ENCODE measurements at regions not wholly inside any gene's neighbourhood (a gene's known extent, or its start where the extent isn't known, plus 50 kb on each side); places are given as distances from the start of the nearest gene placed in this dataset.
"Not testable (repeated sequence)": the region's sequence is repeated elsewhere in the genome, so short reads cannot be mapped to it uniquely, and the experiment has no call there.

- H3K4me3 ChIP-seq, result no peak overlapping the region
- H3K4me1 ChIP-seq, result no peaks in the 10 kb centered on the region
- intact Hi-C loops (cut with DNase I), result no loop called here
- no peaks in the 10 kb centered on the region for H3K9me3 ChIP-seq
- no peak for TF ChIP-seq CTCF (IDR thresholded peaks at IDR 0.05)
- H3K36me3 ChIP-seq (ENCODE audit: insufficient read depth in 1 of 2, low read depth in 1 of 2), result no peaks in the 10 kb centered on the region
- no peaks in the 10 kb centered on the region for H3K27me3 ChIP-seq (ENCODE audit: insufficient read depth in 3 of 3, low read length in 2 of 3)
- no peak overlapping the region for H3K27ac ChIP-seq
- no peak for DNase-seq
- no peak for ATAC-seq
Measured at GRCh38 chr9:80775971-80776370, 913.4 kb downstream of the TLE1 start.

- intact Hi-C loops (cut with DNase I), result no loop called here
- no peaks in the 10 kb centered on the region for H3K9me3 ChIP-seq
- H3K36me3 ChIP-seq (ENCODE audit: insufficient read depth in 1 of 2, low read depth in 1 of 2), result no peaks in the 10 kb centered on the region
- H3K4me1 ChIP-seq, result no peaks in the 10 kb centered on the region
- no peaks in the 10 kb centered on the region for H3K27me3 ChIP-seq (ENCODE audit: insufficient read depth in 3 of 3, low read length in 2 of 3)
- 95 to 99% (median 97%) methylated on average over 2 of the region's 2 CpGs for WGBS, 3 donors
- no peak overlapping the region for H3K27ac ChIP-seq
- DNase-seq (no peak), ATAC-seq (no peak)
- H3K4me3 ChIP-seq, result no peak overlapping the region
- no peak for TF ChIP-seq CTCF (IDR thresholded peaks at IDR 0.05)
Measured at GRCh38 chr9:80775530-80775929, 913.8 kb downstream of the TLE1 start.

- no peaks in the 10 kb centered on the region for H3K27me3 ChIP-seq (ENCODE audit: insufficient read depth in 3 of 3, low read length in 2 of 3)
- TF ChIP-seq CTCF (IDR thresholded peaks at IDR 0.05), result no peak
- no peak overlapping the region for H3K27ac ChIP-seq
- 78 to 85% (median 83%) methylated on average over 6 of the region's 6 CpGs for WGBS, 3 donors
- no peaks in the 10 kb centered on the region for H3K9me3 ChIP-seq
- DNase-seq (no peak), ATAC-seq (no peak)
- H3K4me1 ChIP-seq, result no peaks in the 10 kb centered on the region
- no peak overlapping the region for H3K4me3 ChIP-seq
- intact Hi-C loops (cut with DNase I), result no loop called here
- H3K36me3 ChIP-seq (ENCODE audit: insufficient read depth in 1 of 2, low read depth in 1 of 2), result no peaks in the 10 kb centered on the region
Measured at GRCh38 chr9:80771555-80772347, 917.6 kb downstream of the TLE1 start.

- no peaks in the 10 kb centered on the region for H3K4me1 ChIP-seq
- intact Hi-C loops (cut with DNase I), result no loop called here
- ATAC-seq, result no peak
- no peak overlapping the region for H3K27ac ChIP-seq
- 47 to 57% (median 57%) methylated on average over 4 of the region's 4 CpGs for WGBS, 3 donors
- no peak overlapping the region for H3K4me3 ChIP-seq
- H3K36me3 ChIP-seq (ENCODE audit: insufficient read depth in 1 of 2, low read depth in 1 of 2), result no peaks in the 10 kb centered on the region
- no peak for TF ChIP-seq CTCF (IDR thresholded peaks at IDR 0.05)
- no peaks in the 10 kb centered on the region for H3K9me3 ChIP-seq
- H3K27me3 ChIP-seq (ENCODE audit: insufficient read depth in 3 of 3, low read length in 2 of 3), result no peaks in the 10 kb centered on the region
- no peak for DNase-seq
Measured at GRCh38 chr9:80763536-80763935, 925.8 kb downstream of the TLE1 start.

GRCh38 chr9:80755586-80755985 is 933.8 kb downstream of the TLE1 start:
- no peak for ATAC-seq
- Histone ChIP-seq H3K9me3 (no peaks in the 10 kb centered on the region), H3K4me3 (no peak overlapping the region), H3K36me3 (ENCODE audit: insufficient read depth in 1 of 2, low read depth in 1 of 2) (no peaks in the 10 kb centered on the region), H3K27me3 (ENCODE audit: insufficient read depth in 3 of 3, low read length in 2 of 3) (no peaks in the 10 kb centered on the region), H3K27ac (no peak overlapping the region), H3K4me1 (no peaks in the 10 kb centered on the region)
- intact Hi-C loops (cut with DNase I), result no loop called here
- DNase-seq, result no peak
- no peak for TF ChIP-seq CTCF (IDR thresholded peaks at IDR 0.05)
- 85 to 93% (median 91%) methylated on average over 2 of the region's 2 CpGs for WGBS, 3 donors

- H3K9me3 ChIP-seq; H3K4me1 ChIP-seq; H3K4me3 ChIP-seq; DNase-seq; H3K27ac ChIP-seq; intact Hi-C loops (cut with DNase I); H3K36me3 ChIP-seq (ENCODE audit: insufficient read depth in 1 of 2, low read depth in 1 of 2); ATAC-seq; H3K27me3 ChIP-seq (ENCODE audit: insufficient read depth in 3 of 3, low read length in 2 of 3): not testable (repeated sequence)
- WGBS, 3 donors, result 92 to 93% (median 93%) methylated on average over 14 to 17 of the region's 17 CpGs
Measured at GRCh38 chr9:80747056-80747455, 942.3 kb downstream of the TLE1 start.
